HuH-7 (cell line): ENCODE measurements at regions not wholly inside any gene's neighbourhood (a gene's known extent, or its start where the extent isn't known, plus 50 kb on each side); places are given as distances from the start of the nearest gene placed in this dataset.

Source experiments
- DNase-seq: peaks from one replicate; pipeline ENCODE4 v3.0.0; 2011; ENCODE audit warnings: low spot score

DNA sequence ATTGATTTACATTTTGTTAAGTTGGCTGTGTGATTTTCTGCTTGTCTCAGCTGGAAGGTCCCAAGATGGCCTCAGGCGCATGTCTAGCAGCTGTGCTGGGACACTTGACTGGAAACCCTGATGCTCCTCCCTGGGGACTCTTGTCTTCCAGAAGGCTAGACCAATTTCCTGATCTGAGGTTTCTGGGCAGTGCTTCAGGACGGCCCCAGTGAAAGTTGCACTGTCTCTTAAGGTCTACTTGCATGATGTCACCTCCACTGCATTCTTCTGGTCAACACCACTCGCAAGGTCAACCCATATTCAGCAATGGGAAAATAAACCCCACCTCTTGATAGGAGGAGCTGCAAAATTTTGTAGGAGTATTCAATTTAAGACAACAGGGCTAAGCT, 116.0 kb downstream of the SALL1 start:
- DNase-seq, result no peak

GRCh38 chr16:51034481-51035109, 116.5 kb downstream of the SALL1 start:
- no peak for DNase-seq

- DNase-seq, result no peak
Observed at GRCh38 chr16:51031598-51031997, 119.5 kb downstream of the SALL1 start.

- no peak for DNase-seq
Observed at GRCh38 chr16:51030516-51030915, 120.6 kb downstream of the SALL1 start.

GRCh38 chr16:51025588-51026290, 125.3 kb downstream of the SALL1 start:
- DNase-seq, result no peak

DNA sequence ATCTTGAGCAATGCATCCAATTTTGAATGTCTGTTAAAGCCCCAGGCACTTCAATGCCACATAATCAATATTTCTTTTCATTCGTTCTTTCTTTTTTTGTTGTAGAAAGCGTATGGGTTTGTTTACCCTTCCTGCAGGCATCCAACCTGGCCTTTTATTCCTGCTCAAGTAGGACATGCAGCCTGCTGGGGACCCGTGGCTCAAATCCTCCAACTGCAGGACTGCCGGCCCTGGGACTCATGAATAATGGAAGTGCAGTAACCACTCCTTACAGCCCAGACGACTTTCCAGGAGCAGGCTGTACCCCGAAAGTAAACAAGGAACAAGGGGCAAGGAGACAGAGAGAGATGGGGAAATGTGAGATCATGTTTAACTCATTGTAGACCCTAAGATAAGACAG, 126.4 kb downstream of the SALL1 start:
- no peak for DNase-seq

DNA sequence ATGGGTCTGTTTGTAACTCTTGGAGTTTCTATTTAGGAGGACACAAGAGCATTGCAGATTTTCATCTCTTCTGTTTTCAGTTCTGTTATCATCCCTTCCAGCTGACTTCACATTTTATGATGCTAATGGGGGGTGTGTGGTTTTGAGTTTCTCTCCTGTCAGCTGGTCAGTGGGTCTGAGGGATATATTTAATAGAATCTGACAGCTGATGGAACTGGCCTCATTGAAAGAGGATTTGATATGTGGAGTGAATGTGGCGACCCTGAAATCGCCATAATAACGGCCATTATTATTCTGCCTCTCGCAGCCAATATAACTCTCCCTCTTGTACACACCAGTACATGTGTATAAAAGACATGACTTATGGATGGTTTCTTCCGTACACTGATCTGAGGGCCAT, 128.1 kb downstream of the SALL1 start:
- no peak for DNase-seq

DNA sequence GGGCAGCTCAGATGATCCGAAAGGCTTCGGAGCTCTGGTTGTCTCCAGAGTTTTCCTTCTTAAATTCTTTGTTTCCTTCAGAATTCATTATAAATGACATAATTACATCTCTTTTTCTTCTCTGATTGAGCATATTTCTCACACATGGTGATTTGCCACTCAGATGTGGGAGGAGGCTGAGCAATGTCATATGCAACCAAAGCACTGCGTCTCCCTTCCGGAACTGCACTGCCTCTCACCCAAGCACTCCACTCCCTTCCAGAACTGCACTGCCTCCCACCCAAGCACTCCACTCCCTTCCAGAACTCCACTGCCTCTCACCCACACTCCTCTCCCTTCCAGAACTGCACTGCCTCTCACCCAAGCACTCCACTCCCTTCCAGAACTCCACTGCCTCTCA, 131.5 kb downstream of the SALL1 start:
- no peak for DNase-seq

GRCh38 chr16:51017969-51018368, 133.1 kb downstream of the SALL1 start:
- DNase-seq, result no peak

GRCh38 chr16:51012396-51012795, 138.7 kb downstream of the SALL1 start:
- peak; percentile 23 for DNase-seq

GRCh38 chr16:51010817-51011216, 140.3 kb downstream of the SALL1 start:
- DNase-seq, result no peak

GRCh38 chr16:51009813-51010212, 141.3 kb downstream of the SALL1 start:
- no peak for DNase-seq

GRCh38 chr16:51009359-51009758, 141.7 kb downstream of the SALL1 start:
- no peak for DNase-seq

DNA sequence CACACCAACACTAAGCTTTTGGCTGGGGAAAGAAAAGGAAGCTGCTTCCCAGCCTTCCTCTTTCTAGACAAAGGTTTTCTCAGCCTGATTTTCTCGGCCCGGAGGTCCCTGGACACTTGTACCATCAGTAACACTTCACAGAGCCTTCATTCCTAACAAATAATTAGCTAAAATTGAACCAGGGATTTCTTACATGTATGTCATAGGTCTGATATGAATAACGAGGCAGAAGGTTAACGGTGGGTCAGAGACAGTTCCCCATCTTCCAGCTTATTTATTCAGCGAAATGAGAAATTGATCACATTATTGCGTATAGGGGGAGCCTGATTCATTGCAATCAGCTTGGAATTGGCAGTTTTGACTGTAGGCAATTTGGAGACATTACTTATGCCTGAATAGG, 142.5 kb downstream of the SALL1 start:
- DNase-seq, result no peak

DNA sequence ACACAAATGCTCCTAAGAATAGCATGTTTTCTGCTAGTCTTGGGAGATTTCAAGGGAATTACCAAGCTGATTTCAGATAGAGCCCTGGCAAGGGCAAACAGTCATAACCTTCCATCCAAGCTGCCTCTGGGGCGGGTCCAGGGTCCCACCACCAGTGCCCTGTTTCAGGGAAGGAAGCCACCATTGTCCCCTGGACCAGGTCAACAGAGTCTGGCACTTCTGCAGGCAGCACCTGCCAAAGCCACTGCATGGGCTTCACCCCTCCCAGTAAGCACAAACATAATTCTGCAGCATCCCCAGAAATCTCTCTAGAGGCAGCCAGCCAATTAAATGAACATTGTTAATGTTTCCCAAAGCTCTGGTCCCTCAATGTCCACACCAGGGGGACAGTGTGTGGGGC, 143.0 kb downstream of the SALL1 start:
- no peak for DNase-seq

DNA sequence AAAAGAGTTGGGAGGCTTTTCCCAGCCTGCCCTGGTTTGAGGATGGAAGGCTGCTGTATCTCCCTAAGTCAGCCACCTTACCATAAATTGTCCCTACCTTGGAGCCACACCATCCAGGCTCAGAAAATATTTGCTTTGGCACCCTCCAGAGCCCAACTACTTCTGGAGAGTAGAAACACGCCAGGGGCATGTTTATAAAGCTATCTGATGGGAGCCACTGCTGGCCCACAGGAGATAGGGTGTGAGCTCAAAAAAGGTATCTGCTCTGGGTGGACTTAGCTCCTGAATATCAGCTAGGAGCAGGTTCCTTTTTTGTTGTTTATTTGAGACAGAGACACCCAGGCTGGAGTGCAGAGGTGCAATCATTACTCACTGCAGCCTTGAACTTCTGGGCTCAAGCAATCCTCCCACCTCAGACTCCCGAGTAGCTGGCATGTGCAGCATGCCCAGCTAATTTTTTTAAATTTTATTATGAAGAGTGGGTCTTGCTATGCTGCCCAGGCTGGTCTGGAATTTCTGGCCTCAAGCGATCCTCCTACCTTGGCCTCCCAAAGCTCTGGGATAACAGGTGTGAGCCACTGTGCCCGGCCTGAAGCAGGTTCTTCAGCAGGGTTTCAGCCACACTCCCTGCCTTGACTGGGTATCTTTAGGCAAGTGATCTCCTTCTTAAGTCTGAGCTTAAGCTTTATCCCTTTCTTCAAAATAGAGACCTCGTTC, 147.1 kb downstream of the SALL1 start:
- DNase-seq, result no peak

- no peak for DNase-seq
Observed at GRCh38 chr16:51002881-51003490, 148.1 kb downstream of the SALL1 start.

GRCh38 chr16:50999181-50999580, 151.9 kb downstream of the SALL1 start:
- DNase-seq, result no peak

- DNase-seq, result no peak
Observed at GRCh38 chr16:50998411-50998810, 152.7 kb downstream of the SALL1 start.

DNA sequence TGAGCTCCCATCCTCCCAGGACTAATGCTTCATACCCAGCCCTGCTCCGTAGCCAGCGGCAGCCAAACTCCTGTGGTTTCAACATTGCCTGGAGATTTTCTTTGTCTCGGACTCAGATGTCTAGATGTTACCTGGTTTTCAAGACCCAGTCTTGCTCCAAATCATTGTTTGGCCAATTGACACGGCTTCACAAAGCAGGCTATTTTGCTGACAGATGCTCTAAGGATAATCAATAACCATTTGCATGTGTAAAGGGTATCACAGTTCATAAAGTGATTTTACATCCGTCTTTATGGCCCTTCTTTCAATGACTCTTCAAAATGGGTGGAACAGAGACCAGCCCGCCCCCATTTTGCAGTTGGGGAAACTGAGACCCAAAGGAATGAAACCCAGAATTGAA, 153.4 kb downstream of the SALL1 start:
- no peak for DNase-seq

DNA sequence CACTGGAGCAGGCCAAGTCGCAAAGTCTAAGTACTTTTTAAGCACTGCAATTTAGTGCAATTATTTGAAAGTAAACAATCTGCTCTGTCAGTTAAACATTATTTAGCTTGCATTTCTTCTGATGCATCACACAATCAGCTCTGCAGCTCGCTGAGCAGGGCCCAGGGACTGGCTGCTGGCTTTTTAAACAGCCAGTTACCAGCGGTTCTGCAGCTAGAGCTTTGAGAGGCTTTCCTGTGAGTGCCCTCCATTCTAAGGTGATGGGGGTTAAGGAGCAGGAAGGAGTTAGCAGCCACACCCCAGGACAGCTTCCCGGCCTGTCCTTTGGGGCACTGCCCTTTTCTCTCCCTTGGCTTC, 154.3 kb downstream of the SALL1 start:
- DNase-seq, result no peak

GRCh38 chr16:50996166-50996829, 154.8 kb downstream of the SALL1 start:
- DNase-seq, result no peak

GRCh38 chr16:50994995-50995394, 156.1 kb downstream of the SALL1 start:
- DNase-seq, result no peak
